ENCODE measurements at regions not wholly inside any gene's neighbourhood (a gene's known extent, or its start where the extent isn't known, plus 50 kb on each side); places are given as distances from the start of the nearest gene placed in this dataset.

- H3K9me1 ChIP-seq (replicated peaks; ENCODE audit: control insufficient read depth, extremely low read depth, insufficient read depth, low read length): no peaks in the 10 kb centered on the region
- CTCF ChIA-PET: interaction anchor here (1.0 to 4.3 kb wide), 3 partner anchors 10 to 77 kb away, joined by 6 to 41 read pairs (median 11); no protein-coding TSS in a partner anchor
Measured at GRCh38 chr22:35154937-35155387, 89.0 kb downstream of the ISX start.

More at GRCh38 chr22:35154937-35155387, 89.0 kb downstream of the ISX start:
- no peaks in the 10 kb centered on the region for H3K27me3 ChIP-seq (ENCODE audit: control insufficient read depth in 2 of 2, insufficient read depth in 2 of 2, low read length in 2 of 2)
- no peak for TF ChIP-seq POLR2A (IDR thresholded peaks at IDR 0.05; ENCODE audit: low read depth, low read length)
- TF ChIP-seq CTCF (IDR thresholded peaks at IDR 0.05; ENCODE audit: extremely low read depth in 1 of 2, insufficient read depth in 1 of 2, low read depth in 1 of 2, low read length in 2 of 2): peak; percentile 67 to 87
- TF ChIP-seq MYC (IDR thresholded peaks at IDR 0.05; ENCODE audit: low read depth, low read length): no peak
- no peak overlapping the region for H3K27ac ChIP-seq (ENCODE audit: insufficient read depth, low read depth, low read length)
- no peaks in the 10 kb centered on the region for H4K20me1 ChIP-seq (replicated peaks; ENCODE audit: control insufficient read depth, extremely low read depth, insufficient read depth, low read length)
- DNase-seq (ENCODE audit: low read depth, low spot score) (peak; percentile 56), FAIRE-seq (peak; percentile 26)
- no peak overlapping the region for H3K4me3 ChIP-seq (replicated peaks in 1 of 3; ENCODE audit: insufficient read depth in 1 of 3, low read depth in 1 of 3, low read length in 3 of 3)
- dilution Hi-C loops (cut with MboI; ENCODE audit: extremely low pct_ligation_motif_present, low sequenced_read_pairs) (no loop called here), intact Hi-C loops (cut with micrococcal nuclease) (loop anchor here (1.0 to 2.0 kb wide), 2 partner anchors 76 to 1232 kb away; no protein-coding TSS in a partner anchor)
- no peak overlapping the region for H3K9ac ChIP-seq (replicated peaks; ENCODE audit: extremely low read depth, insufficient read depth, low read length)
- no peaks in the 10 kb centered on the region for H3K9me3 ChIP-seq (replicated peaks; ENCODE audit: control insufficient read depth, insufficient read depth, low read length)
- H3K4me2 ChIP-seq (ENCODE audit: insufficient read depth, low read length): no peak overlapping the region
- no peaks in the 10 kb centered on the region for H3K79me2 ChIP-seq (ENCODE audit: control insufficient read depth, insufficient read depth, low read length)
- H2AFZ ChIP-seq (ENCODE audit: low read depth, low read length): no peak overlapping the region
- H3K4me1 ChIP-seq (ENCODE audit: control insufficient read depth, extremely low read depth, insufficient read depth, low read length): no peaks in the 10 kb centered on the region
- no peaks in the 10 kb centered on the region for H3K36me3 ChIP-seq (ENCODE audit: control insufficient read depth in 2 of 2, extremely low read depth in 1 of 2, insufficient read depth in 2 of 2, low read length in 2 of 2)
- POLR2A ChIA-PET: no interaction called here
- no TSS peak for BruUV-seq (replicated peaks)
